ENCODE measurements at regions not wholly inside any gene's neighbourhood (a gene's known extent, or its start where the extent isn't known, plus 50 kb on each side); places are given as distances from the start of the nearest gene placed in this dataset.

GRCh38 chr13:19345158-19345557 lies 163.5 kb upstream of the TUBA3C start:
- TF ChIP-seq, protein P1, sequence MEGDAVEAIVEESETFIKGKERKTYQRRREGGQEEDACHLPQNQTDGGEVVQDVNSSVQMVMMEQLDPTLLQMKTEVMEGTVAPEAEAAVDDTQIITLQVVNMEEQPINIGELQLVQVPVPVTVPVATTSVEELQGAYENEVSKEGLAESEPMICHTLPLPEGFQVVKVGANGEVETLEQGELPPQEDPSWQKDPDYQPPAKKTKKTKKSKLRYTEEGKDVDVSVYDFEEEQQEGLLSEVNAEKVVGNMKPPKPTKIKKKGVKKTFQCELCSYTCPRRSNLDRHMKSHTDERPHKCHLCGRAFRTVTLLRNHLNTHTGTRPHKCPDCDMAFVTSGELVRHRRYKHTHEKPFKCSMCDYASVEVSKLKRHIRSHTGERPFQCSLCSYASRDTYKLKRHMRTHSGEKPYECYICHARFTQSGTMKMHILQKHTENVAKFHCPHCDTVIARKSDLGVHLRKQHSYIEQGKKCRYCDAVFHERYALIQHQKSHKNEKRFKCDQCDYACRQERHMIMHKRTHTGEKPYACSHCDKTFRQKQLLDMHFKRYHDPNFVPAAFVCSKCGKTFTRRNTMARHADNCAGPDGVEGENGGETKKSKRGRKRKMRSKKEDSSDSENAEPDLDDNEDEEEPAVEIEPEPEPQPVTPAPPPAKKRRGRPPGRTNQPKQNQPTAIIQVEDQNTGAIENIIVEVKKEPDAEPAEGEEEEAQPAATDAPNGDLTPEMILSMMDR (IDR thresholded peaks at IDR 0.05): no peak
- TF ChIP-seq POLR2A (IDR thresholded peaks at IDR 0.05): no peak
